HG03439 (cell line): ENCODE measurements at regions not wholly inside any gene's neighbourhood (a gene's known extent, or its start where the extent isn't known, plus 50 kb on each side); places are given as distances from the start of the nearest gene placed in this dataset.
"Not testable (repeated sequence)": the region's sequence is repeated elsewhere in the genome, so short reads cannot be mapped to it uniquely, and the experiment has no call there.

Source experiments
- ATAC-seq: cut with Tn5 transposase; IDR thresholded peaks from one replicate; pipeline ENCODE4 v1.9.1; 2021; ENCODE audit warnings: mild to moderate bottlenecking, moderate library complexity; ENCODE audit not compliant: unreplicated experiment

GRCh38 chr3:176005564-176005963 is 1146.4 kb downstream of the NAALADL2 start:
- ATAC-seq, result no peak

GRCh38 chr3:175989161-175989560 is 1130.0 kb downstream of the NAALADL2 start:
- ATAC-seq, result no peak

- ATAC-seq, result no peak
These were observed 1129.3 kb downstream of the NAALADL2 start for GRCh38 chr3:175988401-175988800.

GRCh38 chr3:175985781-175986180 is 1126.6 kb downstream of the NAALADL2 start:
- ATAC-seq, result no peak

- ATAC-seq, result no peak
These were observed 1124.2 kb downstream of the NAALADL2 start for GRCh38 chr3:175983379-175983778.

- no peak for ATAC-seq
These were observed 1121.5 kb downstream of the NAALADL2 start for GRCh38 chr3:175980486-175981090.

- no peak for ATAC-seq
These were observed 1119.0 kb downstream of the NAALADL2 start for GRCh38 chr3:175977968-175978752.

GRCh38 chr3:175969456-175969855 is 1110.3 kb downstream of the NAALADL2 start:
- no peak for ATAC-seq

- no peak for ATAC-seq
These were observed 1105.9 kb downstream of the NAALADL2 start for GRCh38 chr3:175965036-175965435.

- no peak for ATAC-seq
These were observed 1098.3 kb downstream of the NAALADL2 start for GRCh38 chr3:175957427-175957826.

- no peak for ATAC-seq
These were observed 1097.8 kb downstream of the NAALADL2 start for GRCh38 chr3:175956964-175957363.

GRCh38 chr3:175951047-175951694 is 1092.0 kb downstream of the NAALADL2 start:
- no peak for ATAC-seq

- no peak for ATAC-seq
These were observed 1088.9 kb downstream of the NAALADL2 start for GRCh38 chr3:175948041-175948440.

GRCh38 chr3:175941352-175941751 is 1082.2 kb downstream of the NAALADL2 start:
- ATAC-seq, result no peak

GRCh38 chr3:175940881-175941280 is 1081.7 kb downstream of the NAALADL2 start:
- ATAC-seq, result no peak

GRCh38 chr3:175940243-175940642 is 1081.1 kb downstream of the NAALADL2 start:
- no peak for ATAC-seq

GRCh38 chr3:175937367-175937766 is 1078.2 kb downstream of the NAALADL2 start:
- not testable (repeated sequence) for ATAC-seq

GRCh38 chr3:175932586-175932985 is 1073.5 kb downstream of the NAALADL2 start:
- ATAC-seq, result no peak

GRCh38 chr3:175919133-175919532 is 1060.0 kb downstream of the NAALADL2 start:
- no peak for ATAC-seq

GRCh38 chr3:175916191-175916934 is 1057.2 kb downstream of the NAALADL2 start:
- ATAC-seq, result no peak

GRCh38 chr3:175914785-175915184 is 1055.7 kb downstream of the NAALADL2 start:
- ATAC-seq, result no peak
